ENCODE measurements at regions not wholly inside any gene's neighbourhood (a gene's known extent, or its start where the extent isn't known, plus 50 kb on each side); places are given as distances from the start of the nearest gene placed in this dataset.

DNA sequence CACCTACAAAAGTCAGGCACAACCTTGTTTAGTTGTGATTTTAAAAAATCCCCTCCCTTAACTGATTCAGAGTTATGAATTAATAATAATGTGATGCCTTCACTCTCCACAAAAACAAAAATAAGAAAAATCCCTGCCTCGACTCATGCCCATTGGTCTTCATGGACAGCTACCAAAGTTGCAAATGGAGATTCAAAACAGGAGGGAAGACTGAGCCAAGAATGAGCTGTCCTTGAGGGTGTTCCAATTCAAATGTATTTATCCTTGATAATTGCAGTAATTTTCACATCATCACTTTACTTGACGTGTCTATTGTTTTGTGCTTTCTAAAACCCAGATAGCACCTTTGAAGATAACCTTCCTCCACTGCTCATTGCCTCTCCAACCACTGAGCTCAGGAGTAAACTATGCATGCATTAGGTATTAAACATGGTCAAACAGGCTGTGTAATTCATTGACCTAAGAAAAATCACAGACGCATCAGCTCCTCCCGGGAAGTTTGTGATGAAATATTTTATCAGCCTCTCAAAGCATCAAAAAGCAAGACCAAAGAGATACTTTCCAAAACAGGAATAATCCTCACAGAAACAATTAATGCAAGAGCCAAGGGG, 712.7 kb upstream of the IGFBP3 start:
- no peak overlapping the region for H3K27ac Mint-ChIP-seq
- no peak overlapping the region for H3K4me2 ChIP-seq
- H3K79me2 ChIP-seq (ENCODE audit: low read depth) = no peaks in the 10 kb centered on the region
- no peaks in the 10 kb centered on the region for H3F3A ChIP-seq (ENCODE audit: low read depth)
- H2AFZ ChIP-seq (replicated peaks) = no peak overlapping the region
- H4K20me1 ChIP-seq (ENCODE audit: low read depth) = no peaks in the 10 kb centered on the region
- no peak overlapping the region for H3K4me3 ChIP-seq
- H3K27me3 ChIP-seq = no peaks in the 10 kb centered on the region
- peaks cover 5% of the 10 kb centered on the region for H3K27me3 Mint-ChIP-seq (ENCODE audit: insufficient read depth, low read depth)
- H3K9me3 Mint-ChIP-seq = peaks cover 4% of the 10 kb centered on the region
- no peaks in the 10 kb centered on the region for H3K9me3 ChIP-seq (ENCODE audit: low read depth)
- no peak overlapping the region for H3K27ac ChIP-seq
- H3K36me3 ChIP-seq = no peaks in the 10 kb centered on the region
- no peaks in the 10 kb centered on the region for H3K4me1 Mint-ChIP-seq
- no peak for DNase-seq (ENCODE audit: low spot score)
- no peaks in the 10 kb centered on the region for H3K36me3 Mint-ChIP-seq
- no peaks in the 10 kb centered on the region for H3K4me1 ChIP-seq
- no peak overlapping the region for H3K4me3 Mint-ChIP-seq
- no peak for TF ChIP-seq EZH2phosphoT487 (IDR thresholded peaks at IDR 0.05)
- TF ChIP-seq, protein P1, sequence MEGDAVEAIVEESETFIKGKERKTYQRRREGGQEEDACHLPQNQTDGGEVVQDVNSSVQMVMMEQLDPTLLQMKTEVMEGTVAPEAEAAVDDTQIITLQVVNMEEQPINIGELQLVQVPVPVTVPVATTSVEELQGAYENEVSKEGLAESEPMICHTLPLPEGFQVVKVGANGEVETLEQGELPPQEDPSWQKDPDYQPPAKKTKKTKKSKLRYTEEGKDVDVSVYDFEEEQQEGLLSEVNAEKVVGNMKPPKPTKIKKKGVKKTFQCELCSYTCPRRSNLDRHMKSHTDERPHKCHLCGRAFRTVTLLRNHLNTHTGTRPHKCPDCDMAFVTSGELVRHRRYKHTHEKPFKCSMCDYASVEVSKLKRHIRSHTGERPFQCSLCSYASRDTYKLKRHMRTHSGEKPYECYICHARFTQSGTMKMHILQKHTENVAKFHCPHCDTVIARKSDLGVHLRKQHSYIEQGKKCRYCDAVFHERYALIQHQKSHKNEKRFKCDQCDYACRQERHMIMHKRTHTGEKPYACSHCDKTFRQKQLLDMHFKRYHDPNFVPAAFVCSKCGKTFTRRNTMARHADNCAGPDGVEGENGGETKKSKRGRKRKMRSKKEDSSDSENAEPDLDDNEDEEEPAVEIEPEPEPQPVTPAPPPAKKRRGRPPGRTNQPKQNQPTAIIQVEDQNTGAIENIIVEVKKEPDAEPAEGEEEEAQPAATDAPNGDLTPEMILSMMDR (IDR thresholded peaks at IDR 0.05) = no peak
- no peak for TF ChIP-seq EZH2 (IDR thresholded peaks at IDR 0.05)
- no peak overlapping the region for H3K9ac ChIP-seq

DNA sequence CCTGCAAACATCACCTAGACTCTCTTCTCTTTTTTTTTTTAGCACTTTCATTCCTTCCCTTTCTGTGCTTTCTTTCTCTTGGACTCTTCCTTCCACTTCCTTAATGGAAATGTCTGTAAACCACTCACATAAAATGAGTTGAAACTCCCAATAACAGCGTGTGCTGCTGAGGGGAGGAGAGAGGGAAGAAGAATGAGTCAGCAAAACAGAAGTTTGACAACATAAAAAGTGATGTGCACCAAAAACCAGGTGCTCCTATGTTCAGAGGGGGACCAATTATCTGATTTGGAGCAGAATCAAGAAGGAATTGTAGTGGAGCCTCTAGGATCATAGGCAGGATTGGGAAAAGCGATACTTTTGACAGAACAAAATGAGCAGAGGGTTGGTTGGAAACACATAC, 712.1 kb upstream of the IGFBP3 start:
- TF ChIP-seq EZH2phosphoT487 (IDR thresholded peaks at IDR 0.05) = no peak
- TF ChIP-seq, protein P1 (IDR thresholded peaks at IDR 0.05) = no peak
- TF ChIP-seq EZH2 (IDR thresholded peaks at IDR 0.05) = no peak
- H3K27me3 Mint-ChIP-seq (ENCODE audit: insufficient read depth, low read depth) = peaks cover 5% of the 10 kb centered on the region

DNA sequence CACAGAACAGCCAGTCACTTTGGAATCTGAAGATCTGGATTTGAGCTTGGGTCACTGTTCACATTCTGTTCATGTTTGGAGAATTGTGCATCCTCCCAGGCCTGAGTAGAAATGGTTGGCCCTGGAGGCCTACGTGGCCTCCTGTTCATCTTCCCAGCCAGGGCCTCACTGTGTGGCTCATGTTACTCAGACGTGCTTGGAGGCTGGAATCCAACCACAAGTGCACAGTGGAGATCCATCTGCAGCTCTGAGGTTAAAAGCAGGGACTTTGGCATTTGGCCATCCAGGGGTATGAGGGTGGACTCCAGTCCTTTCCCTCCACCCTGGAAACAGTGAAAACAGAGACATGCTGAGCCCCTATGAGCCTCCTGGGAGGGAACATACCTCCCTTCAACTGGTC, 709.0 kb upstream of the IGFBP3 start:
- H3K27ac Mint-ChIP-seq = no peak overlapping the region

More for the DNA sequence above, 712.1 kb upstream of the IGFBP3 start:
- no peak overlapping the region for H3K27ac Mint-ChIP-seq
- no peak overlapping the region for H3K4me2 ChIP-seq
- H2AFZ ChIP-seq (replicated peaks) = no peak overlapping the region
- H3F3A ChIP-seq (ENCODE audit: low read depth) = no peaks in the 10 kb centered on the region
- H4K20me1 ChIP-seq (ENCODE audit: low read depth) = no peaks in the 10 kb centered on the region
- no peaks in the 10 kb centered on the region for H3K27me3 ChIP-seq
- H3K4me3 ChIP-seq = no peak overlapping the region
- no peaks in the 10 kb centered on the region for H3K4me1 Mint-ChIP-seq
- no peaks in the 10 kb centered on the region for H3K9me3 ChIP-seq (ENCODE audit: low read depth)
- H3K4me3 Mint-ChIP-seq = no peak overlapping the region
- H3K9ac ChIP-seq = no peak overlapping the region
- DNase-seq (ENCODE audit: low spot score) = no peak
- H3K36me3 ChIP-seq = no peaks in the 10 kb centered on the region
- no peak overlapping the region for H3K27ac ChIP-seq
- H3K4me1 ChIP-seq = no peaks in the 10 kb centered on the region
- no peaks in the 10 kb centered on the region for H3K79me2 ChIP-seq (ENCODE audit: low read depth)
- no peaks in the 10 kb centered on the region for H3K36me3 Mint-ChIP-seq
- peaks cover 4% of the 10 kb centered on the region for H3K9me3 Mint-ChIP-seq

More for the DNA sequence above, 709.0 kb upstream of the IGFBP3 start:
- Histone ChIP-seq H3K4me2 (no peak overlapping the region), H2AFZ (replicated peaks) (no peak overlapping the region), H3K27me3 (no peaks in the 10 kb centered on the region), H3K9ac (no peak overlapping the region), H4K20me1 (ENCODE audit: low read depth) (no peaks in the 10 kb centered on the region), H3K9me3 (ENCODE audit: low read depth) (no peaks in the 10 kb centered on the region), H3K4me3 (no peak overlapping the region), H3K27ac (no peak overlapping the region), H3K4me1 (no peaks in the 10 kb centered on the region), H3K36me3 (no peaks in the 10 kb centered on the region), H3K79me2 (ENCODE audit: low read depth) (no peaks in the 10 kb centered on the region), H3F3A (ENCODE audit: low read depth) (no peaks in the 10 kb centered on the region)
- Mint-ChIP-seq H3K4me1 (no peaks in the 10 kb centered on the region), H3K4me3 (no peak overlapping the region), H3K36me3 (no peaks in the 10 kb centered on the region), H3K27me3 (ENCODE audit: insufficient read depth, low read depth) (no peaks in the 10 kb centered on the region), H3K9me3 (peaks cover 4% of the 10 kb centered on the region)
- no peak for TF ChIP-seq EZH2 (IDR thresholded peaks at IDR 0.05)
- no peak for TF ChIP-seq EZH2phosphoT487 (IDR thresholded peaks at IDR 0.05)
- TF ChIP-seq, protein P1 (IDR thresholded peaks at IDR 0.05) = no peak
- no peak for DNase-seq (ENCODE audit: low spot score)
